Cerebellar nuclear complex (tissue), 1 donor: ENCODE measurements at regions not wholly inside any gene's neighbourhood (a gene's known extent, or its start where the extent isn't known, plus 50 kb on each side); places are given as distances from the start of the nearest gene placed in this dataset.
"Not testable (repeated sequence)": the region's sequence is repeated elsewhere in the genome, so short reads cannot be mapped to it uniquely, and the experiment has no call there.

Source experiments
- DNase-seq, 2 experiments: peaks; one replicate each; lab custom pipeline; 2025; lab: John Stamatoyannopoulos, UW

- no peak for DNase-seq
Observed at GRCh38 chr20:30511322-30512030, 746.0 kb upstream of the DEFB115 start.

GRCh38 chr20:30513050-30513628 is 744.3 kb upstream of the DEFB115 start:
- no peak for DNase-seq

GRCh38 chr20:30515915-30516314 is 741.5 kb upstream of the DEFB115 start:
- DNase-seq: not testable (repeated sequence)

DNA sequence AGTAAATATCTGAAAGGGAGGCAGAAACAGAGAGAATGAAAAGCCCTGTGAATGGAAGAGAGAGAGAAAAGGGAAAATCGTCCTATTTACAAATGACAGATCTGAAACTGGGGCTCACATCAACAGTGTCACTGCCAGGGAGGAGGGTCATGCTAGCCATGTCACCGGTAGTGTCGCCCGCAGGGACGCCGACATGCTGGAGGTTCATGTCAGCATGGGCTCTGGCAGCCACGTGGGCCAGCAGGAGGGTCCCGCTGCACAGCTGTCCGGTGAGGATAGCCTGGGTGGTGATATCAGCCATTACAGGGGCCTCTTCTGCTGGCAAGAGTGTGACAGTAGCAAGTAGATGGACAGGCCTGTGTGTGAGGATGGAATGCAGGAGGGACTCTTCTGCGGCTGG is 738.6 kb upstream of the DEFB115 start:
- not testable (repeated sequence) for DNase-seq

- not testable (repeated sequence) for DNase-seq
Observed at GRCh38 chr20:30521686-30522415, 735.6 kb upstream of the DEFB115 start.

DNA sequence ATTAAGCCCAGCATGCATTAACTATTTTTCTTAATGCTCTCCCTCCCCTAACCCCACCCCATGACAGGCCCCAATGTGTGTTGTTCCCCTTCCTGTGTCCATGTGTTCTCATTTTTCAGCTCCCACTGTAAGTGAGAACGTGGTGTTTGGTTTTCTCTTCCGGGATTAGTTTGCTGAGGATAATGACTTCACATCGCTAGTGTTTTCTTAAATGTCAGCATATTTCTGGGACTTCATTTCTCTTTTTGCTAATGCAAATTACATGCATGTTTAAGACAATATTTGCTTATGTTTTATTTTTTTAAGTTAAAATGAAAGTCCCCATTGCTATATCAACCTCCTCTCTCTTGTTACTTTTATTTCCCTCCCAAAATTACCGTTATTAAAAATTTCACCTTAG is 733.3 kb upstream of the DEFB115 start:
- not testable (repeated sequence) for DNase-seq

DNA sequence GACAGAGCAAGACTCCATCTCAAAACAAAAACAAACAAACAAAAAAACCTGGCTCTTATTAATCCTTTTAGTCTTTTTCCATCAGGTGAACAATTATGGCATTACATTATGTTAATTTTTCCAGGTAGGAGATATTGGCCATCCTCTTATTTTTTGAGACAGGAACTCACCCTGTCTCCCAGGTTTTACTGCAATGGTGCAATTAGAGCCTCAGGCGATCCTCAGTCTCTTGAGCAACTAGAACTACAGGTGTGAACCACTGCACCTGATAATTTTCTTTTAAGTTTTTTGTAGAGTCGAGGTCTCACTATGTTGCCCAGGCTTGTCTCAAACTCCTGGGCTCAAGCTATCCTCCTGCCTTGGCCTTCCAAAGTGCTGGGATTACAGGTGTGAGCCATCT is 732.7 kb upstream of the DEFB115 start:
- DNase-seq: not testable (repeated sequence)

DNA sequence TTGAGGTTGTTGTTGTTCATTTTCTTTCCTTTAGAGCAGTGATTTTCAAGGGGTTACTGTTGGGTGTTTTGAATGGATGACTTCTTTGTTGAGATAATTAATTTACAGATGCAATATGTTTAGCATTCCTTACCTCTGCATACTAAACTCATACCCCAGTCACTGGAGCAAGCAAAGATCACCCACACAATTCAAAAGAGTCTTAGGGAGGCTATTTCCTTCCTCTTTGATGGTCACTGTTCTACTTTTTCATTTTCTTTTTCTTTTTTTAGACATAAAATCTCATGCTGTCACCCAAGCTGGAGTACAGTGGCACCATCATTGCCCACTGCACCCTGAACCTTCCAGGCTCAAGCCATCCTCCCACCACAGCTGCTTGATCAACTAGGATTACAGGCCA is 723.8 kb upstream of the DEFB115 start:
- not testable (repeated sequence) for DNase-seq

GRCh38 chr20:30537459-30537858 is 720.0 kb upstream of the DEFB115 start:
- peak in 1 of 2 experiments; percentile 17 for DNase-seq

- DNase-seq: not testable (repeated sequence)
Observed at GRCh38 chr20:30540330-30541069, 717.0 kb upstream of the DEFB115 start.

GRCh38 chr20:30551236-30551635 is 706.2 kb upstream of the DEFB115 start:
- not testable (repeated sequence) for DNase-seq

DNA sequence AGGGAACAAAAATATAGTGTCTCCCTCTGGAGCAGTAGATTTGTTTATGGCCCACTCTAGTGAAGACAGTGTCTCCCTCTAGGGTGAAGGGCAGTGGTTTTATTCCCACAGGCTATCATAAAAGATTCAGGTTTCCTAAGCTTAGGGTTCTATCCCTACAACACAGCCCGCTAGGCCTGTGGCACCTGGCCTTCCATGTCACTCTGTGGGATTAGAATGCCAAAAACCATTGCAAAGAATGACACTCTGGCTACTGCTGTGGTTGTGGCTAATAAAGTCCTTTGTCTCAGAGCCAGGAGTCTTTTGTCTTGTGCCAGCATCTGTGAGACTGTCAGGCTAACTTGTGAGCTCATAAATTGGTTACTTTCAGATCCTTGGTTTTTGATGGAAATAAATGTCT is 700.7 kb upstream of the DEFB115 start:
- not testable (repeated sequence) for DNase-seq

DNA sequence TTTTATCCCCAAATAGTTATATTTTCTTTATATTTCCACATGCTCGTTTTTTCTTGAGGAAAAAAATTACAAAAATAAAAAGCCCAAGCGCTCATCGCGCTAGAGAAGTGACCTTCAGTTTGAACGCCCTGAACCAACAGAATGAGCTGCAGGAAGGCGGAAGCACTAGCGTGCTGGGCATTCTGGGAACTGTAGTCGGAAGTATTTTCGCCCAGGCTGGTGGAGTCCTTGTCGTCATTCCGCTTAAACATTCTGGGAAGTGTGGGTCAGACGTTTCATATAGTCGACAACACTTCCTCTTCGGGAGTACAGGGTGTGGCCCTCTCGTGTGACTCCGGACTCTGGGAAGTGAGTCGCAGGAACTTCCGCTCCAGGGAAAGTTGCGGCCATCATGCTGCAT is 692.4 kb upstream of the DEFB115 start:
- DNase-seq: not testable (repeated sequence)

GRCh38 chr20:30569867-30570266 is 687.6 kb upstream of the DEFB115 start:
- not testable (repeated sequence) for DNase-seq

DNA sequence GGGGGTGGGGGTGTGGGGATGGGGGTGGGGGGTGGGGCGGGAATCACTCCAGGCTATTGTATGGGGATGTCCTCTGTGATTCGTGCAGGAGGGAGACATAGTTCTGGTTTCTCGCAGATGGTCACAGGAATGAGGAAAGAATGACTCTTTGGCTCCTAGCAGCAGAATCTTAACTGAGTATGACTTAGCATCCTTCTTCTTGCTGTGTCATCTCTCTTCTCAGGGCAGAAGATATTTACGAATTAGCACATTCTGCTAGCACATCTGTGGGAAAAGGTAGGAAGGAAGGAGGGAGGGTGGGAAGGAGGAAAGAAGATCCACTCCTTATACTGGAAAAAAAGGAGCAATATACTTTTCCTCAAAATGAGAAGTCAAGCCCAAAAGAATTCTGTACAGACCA is 686.8 kb upstream of the DEFB115 start:
- DNase-seq: not testable (repeated sequence)

GRCh38 chr20:30574337-30574736 is 683.1 kb upstream of the DEFB115 start:
- DNase-seq: not testable (repeated sequence)

DNA sequence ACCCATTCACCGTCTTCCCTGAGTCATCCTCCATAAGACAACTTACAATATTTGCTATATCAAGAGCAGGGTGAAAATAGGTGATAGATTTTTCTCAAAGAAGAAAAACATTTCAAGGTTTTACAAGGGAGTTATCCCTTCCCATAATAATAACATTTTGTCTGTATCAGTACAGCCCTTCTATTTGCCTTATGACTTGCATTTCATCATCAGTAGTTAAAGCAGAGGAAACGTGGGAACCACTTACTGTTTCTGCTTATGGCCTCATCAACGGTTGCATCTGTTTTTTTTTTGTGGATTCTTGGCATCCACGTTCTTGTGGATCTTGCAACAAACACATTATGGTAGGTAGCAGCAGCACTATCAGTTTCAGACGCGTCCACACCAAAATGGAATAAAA is 678.4 kb upstream of the DEFB115 start:
- not testable (repeated sequence) for DNase-seq

DNA sequence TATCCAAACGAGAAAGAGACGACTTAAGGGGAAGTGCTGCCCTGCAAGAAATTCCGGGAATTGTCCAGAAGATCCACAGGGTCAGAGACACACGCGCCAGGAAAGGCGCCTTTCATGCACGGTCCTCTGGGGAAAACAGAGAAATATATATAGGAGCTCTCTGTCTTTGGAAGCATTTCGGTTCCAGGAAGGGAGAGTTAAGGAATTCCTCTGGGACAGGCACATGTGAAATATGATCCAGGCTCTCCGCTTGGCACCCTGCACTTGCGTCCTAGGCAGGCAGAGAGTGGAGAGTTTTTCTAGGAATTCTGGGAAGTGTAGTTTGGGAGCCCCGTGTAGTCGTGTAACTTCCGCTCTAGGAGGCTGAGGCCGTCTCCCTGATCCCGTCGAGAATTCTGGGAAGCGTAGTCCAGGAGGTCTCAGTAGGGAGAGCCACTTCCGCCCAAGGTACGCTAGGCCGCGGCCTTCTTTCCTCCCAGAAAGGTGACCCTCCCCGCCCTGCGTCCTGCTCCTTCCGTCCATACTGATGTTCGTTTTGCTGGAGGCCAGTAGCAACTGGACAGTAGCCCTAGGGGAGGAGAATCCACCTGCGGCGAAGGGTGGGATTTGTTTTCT is 677.5 kb upstream of the DEFB115 start:
- peak in 1 of 2 experiments; percentile 43 for DNase-seq

- DNase-seq: not testable (repeated sequence)
Observed at GRCh38 chr20:30581839-30582238, 675.6 kb upstream of the DEFB115 start.

DNA sequence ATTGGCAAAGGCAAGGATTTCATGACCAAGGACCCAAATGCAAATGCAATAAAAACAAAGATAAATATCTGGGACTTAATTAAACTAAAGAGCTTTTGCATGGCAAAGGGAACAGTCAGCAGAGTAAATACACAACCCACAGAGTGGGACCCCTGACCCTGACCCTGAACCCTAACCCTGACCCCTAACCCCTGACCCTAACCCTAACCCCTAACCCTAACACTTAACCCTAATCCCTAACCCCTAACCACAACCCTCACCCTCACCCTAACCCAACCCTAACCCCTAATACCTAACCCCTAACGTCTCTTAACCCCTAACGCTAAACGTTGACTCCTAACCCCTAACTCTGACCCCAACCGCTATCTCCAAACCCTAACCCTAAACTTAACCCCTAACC is 673.1 kb upstream of the DEFB115 start:
- not testable (repeated sequence) for DNase-seq

DNA sequence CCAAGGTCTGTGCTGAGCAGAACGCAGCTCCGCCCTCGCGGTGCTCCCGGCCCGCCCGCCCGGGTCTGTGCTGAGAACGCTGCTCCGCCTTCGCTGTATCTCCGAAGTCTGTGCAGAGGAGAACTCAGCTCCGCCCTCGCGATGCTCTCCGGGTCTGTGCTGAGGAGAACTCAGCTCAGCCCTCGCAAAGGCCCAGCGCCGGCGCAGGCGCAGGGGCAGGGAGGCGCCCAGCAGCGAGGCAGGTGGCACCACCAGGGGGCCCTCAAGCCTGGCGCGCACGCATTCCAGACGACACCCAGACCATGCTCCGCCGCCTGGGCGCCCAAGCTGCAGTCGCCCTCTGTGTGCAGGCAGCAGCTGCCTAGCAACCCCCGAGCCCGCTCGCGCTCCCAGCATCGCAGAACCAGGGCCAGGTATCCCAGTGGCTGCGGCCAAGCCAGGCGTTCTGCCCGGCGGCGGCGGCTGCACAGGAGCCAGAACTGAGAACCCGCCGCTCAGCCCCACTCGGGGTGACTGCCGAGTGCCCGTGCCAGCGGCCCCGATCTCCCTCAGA is 672.1 kb upstream of the DEFB115 start:
- not testable (repeated sequence) for DNase-seq
